ENCODE measurements at regions not wholly inside any gene's neighbourhood (a gene's known extent, or its start where the extent isn't known, plus 50 kb on each side); places are given as distances from the start of the nearest gene placed in this dataset.
"Not testable (repeated sequence)": the region's sequence is repeated elsewhere in the genome, so short reads cannot be mapped to it uniquely, and the experiment has no call there.

- TF ChIP-seq, protein P1, sequence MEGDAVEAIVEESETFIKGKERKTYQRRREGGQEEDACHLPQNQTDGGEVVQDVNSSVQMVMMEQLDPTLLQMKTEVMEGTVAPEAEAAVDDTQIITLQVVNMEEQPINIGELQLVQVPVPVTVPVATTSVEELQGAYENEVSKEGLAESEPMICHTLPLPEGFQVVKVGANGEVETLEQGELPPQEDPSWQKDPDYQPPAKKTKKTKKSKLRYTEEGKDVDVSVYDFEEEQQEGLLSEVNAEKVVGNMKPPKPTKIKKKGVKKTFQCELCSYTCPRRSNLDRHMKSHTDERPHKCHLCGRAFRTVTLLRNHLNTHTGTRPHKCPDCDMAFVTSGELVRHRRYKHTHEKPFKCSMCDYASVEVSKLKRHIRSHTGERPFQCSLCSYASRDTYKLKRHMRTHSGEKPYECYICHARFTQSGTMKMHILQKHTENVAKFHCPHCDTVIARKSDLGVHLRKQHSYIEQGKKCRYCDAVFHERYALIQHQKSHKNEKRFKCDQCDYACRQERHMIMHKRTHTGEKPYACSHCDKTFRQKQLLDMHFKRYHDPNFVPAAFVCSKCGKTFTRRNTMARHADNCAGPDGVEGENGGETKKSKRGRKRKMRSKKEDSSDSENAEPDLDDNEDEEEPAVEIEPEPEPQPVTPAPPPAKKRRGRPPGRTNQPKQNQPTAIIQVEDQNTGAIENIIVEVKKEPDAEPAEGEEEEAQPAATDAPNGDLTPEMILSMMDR (IDR thresholded peaks at IDR 0.05; ENCODE audit: insufficient read depth, low read length, poor library complexity, severe bottlenecking): no peak
- H3K27me3 ChIP-seq (ENCODE audit: control insufficient read depth, insufficient read depth, low read length): no peaks in the 10 kb centered on the region
- no peak for DNase-seq (ENCODE audit: low read depth)
- no peaks in the 10 kb centered on the region for H3K36me3 ChIP-seq (ENCODE audit: control insufficient read depth, insufficient read depth, low read length)
- no peak overlapping the region for H3K4me3 ChIP-seq (ENCODE audit: low read depth, low read length)
Measured at GRCh38 chr7:12025246-12025645, 185.8 kb upstream of the TMEM106B start.

DNA sequence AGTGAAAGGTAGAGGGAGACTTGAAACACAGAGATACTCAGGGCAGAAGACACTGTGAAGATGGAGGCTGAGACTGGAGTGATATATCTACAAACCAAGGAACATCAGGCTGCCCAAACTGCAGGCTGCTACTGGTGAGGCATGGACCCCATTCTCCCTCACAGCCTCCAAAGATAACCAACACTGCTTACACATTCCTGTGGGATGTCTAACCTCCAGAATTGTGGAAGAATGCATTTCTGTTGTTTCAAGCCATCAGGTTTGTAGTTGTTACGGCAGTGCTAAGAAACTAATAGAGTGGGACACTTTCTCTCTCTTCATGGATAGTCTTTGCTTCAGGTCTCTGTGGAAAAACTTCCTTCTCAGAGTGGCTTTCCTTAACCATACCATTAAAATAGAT lies 182.6 kb upstream of the TMEM106B start:
- TF ChIP-seq, protein P1 (IDR thresholded peaks at IDR 0.05; ENCODE audit: insufficient read depth, low read length, poor library complexity, severe bottlenecking): no peak
- Histone ChIP-seq H3K27me3 (ENCODE audit: control insufficient read depth, insufficient read depth, low read length) (no peaks in the 10 kb centered on the region), H3K4me3 (ENCODE audit: low read depth, low read length) (no peak overlapping the region), H3K36me3 (ENCODE audit: control insufficient read depth, insufficient read depth, low read length) (no peaks in the 10 kb centered on the region)
- DNase-seq (ENCODE audit: low read depth): no peak

DNA sequence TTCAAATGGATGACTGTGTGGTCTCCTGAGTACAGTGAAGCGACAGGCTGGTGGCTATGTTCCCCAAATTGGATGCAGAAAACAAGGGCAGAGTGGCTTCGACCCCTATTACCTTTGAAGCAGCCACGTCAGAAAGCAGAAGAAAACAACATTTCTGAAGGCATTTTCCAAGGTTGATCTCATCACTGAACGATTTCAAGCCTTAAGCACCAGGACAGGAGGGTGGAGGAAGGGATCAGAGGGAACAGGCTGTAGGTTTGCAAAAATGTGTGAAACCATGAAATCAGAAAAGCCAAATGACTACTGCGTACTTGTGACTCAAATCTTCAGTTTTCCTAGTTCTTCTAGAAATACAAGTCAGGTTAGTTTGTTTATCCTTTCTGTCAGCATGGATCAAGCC lies 181.0 kb upstream of the TMEM106B start:
- no peak for DNase-seq (ENCODE audit: low read depth)
- Histone ChIP-seq H3K36me3 (ENCODE audit: control insufficient read depth, insufficient read depth, low read length) (no peaks in the 10 kb centered on the region), H3K4me3 (ENCODE audit: low read depth, low read length) (no peak overlapping the region), H3K27me3 (ENCODE audit: control insufficient read depth, insufficient read depth, low read length) (no peaks in the 10 kb centered on the region)
- TF ChIP-seq, protein P1 (IDR thresholded peaks at IDR 0.05; ENCODE audit: insufficient read depth, low read length, poor library complexity, severe bottlenecking): no peak

- Histone ChIP-seq H3K27me3 (ENCODE audit: control insufficient read depth, insufficient read depth, low read length) (no peaks in the 10 kb centered on the region), H3K4me3 (ENCODE audit: low read depth, low read length) (no peak overlapping the region), H3K36me3 (ENCODE audit: control insufficient read depth, insufficient read depth, low read length) (no peaks in the 10 kb centered on the region)
- TF ChIP-seq, protein P1 (IDR thresholded peaks at IDR 0.05; ENCODE audit: insufficient read depth, low read length, poor library complexity, severe bottlenecking): no peak
- DNase-seq (ENCODE audit: low read depth): no peak
Measured at GRCh38 chr7:12031186-12031585, 179.9 kb upstream of the TMEM106B start.

GRCh38 chr7:12031638-12032037 lies 179.5 kb upstream of the TMEM106B start:
- no peaks in the 10 kb centered on the region for H3K36me3 ChIP-seq (ENCODE audit: control insufficient read depth, insufficient read depth, low read length)
- no peak overlapping the region for H3K4me3 ChIP-seq (ENCODE audit: low read depth, low read length)
- DNase-seq (ENCODE audit: low read depth): no peak
- TF ChIP-seq, protein P1 (IDR thresholded peaks at IDR 0.05; ENCODE audit: insufficient read depth, low read length, poor library complexity, severe bottlenecking): no peak
- H3K27me3 ChIP-seq (ENCODE audit: control insufficient read depth, insufficient read depth, low read length): no peaks in the 10 kb centered on the region

GRCh38 chr7:12032146-12032545 lies 178.9 kb upstream of the TMEM106B start:
- H3K4me3 ChIP-seq (ENCODE audit: low read depth, low read length): no peak overlapping the region
- H3K27me3 ChIP-seq (ENCODE audit: control insufficient read depth, insufficient read depth, low read length): no peaks in the 10 kb centered on the region
- no peaks in the 10 kb centered on the region for H3K36me3 ChIP-seq (ENCODE audit: control insufficient read depth, insufficient read depth, low read length)
- DNase-seq (ENCODE audit: low read depth): no peak
- TF ChIP-seq, protein P1 (IDR thresholded peaks at IDR 0.05; ENCODE audit: insufficient read depth, low read length, poor library complexity, severe bottlenecking): no peak

GRCh38 chr7:12043457-12043856 lies 167.6 kb upstream of the TMEM106B start:
- not testable (repeated sequence) for H3K4me3 ChIP-seq (ENCODE audit: low read depth, low read length); DNase-seq (ENCODE audit: low read depth); H3K36me3 ChIP-seq (ENCODE audit: control insufficient read depth, insufficient read depth, low read length); H3K27me3 ChIP-seq (ENCODE audit: control insufficient read depth, insufficient read depth, low read length)

All from kidney epithelial cell (primary cell).